Activated CD4-positive, CD25-positive, alpha-beta regulatory T cell treated with anti-CD3 and anti-CD28 coated beads, Interleukin-2, amount 50 U/mL, for 24 hours (primary cell): ENCODE measurements at regions not wholly inside any gene's neighbourhood (a gene's known extent, or its start where the extent isn't known, plus 50 kb on each side); places are given as distances from the start of the nearest gene placed in this dataset.
"Not testable (repeated sequence)": the region's sequence is repeated elsewhere in the genome, so short reads cannot be mapped to it uniquely, and the experiment has no call there.

Experiments used
- ATAC-seq, 2 donors: fragments of 150-1000 bp; cut with Tn5 transposase; one replicate each; pipeline ENCODE4 v1.10.0; 2021; ENCODE audit warnings: mild to moderate bottlenecking in 1 of 2, moderate library complexity in 1 of 2

- not testable (repeated sequence) for ATAC-seq
These were observed 307.4 kb upstream of the TBX18 start for GRCh38 chr6:85071845-85072244.

- no peak for ATAC-seq
These were observed 305.2 kb upstream of the TBX18 start for GRCh38 chr6:85069577-85069976.

- ATAC-seq, result no peak
These were observed 303.8 kb upstream of the TBX18 start for GRCh38 chr6:85068221-85068620.

GRCh38 chr6:85066266-85066665, 301.9 kb upstream of the TBX18 start:
- no peak for ATAC-seq

- ATAC-seq, result no peak
These were observed 301.4 kb upstream of the TBX18 start for GRCh38 chr6:85065831-85066230.

- ATAC-seq, result no peak
These were observed 299.2 kb upstream of the TBX18 start for GRCh38 chr6:85063611-85064010.

GRCh38 chr6:85062884-85063283, 298.5 kb upstream of the TBX18 start:
- ATAC-seq, result no peak

- ATAC-seq, result no peak
These were observed 294.4 kb upstream of the TBX18 start for GRCh38 chr6:85058806-85059205.

- no peak for ATAC-seq
These were observed 285.8 kb upstream of the TBX18 start for GRCh38 chr6:85050149-85050548.

- ATAC-seq, result no peak
These were observed 284.9 kb upstream of the TBX18 start for GRCh38 chr6:85049282-85049681.

- ATAC-seq, result no peak
These were observed 283.4 kb upstream of the TBX18 start for GRCh38 chr6:85047818-85048217.

- ATAC-seq, result not testable (repeated sequence)
These were observed 281.4 kb upstream of the TBX18 start for GRCh38 chr6:85045767-85046166.

GRCh38 chr6:85044361-85044760, 280.0 kb upstream of the TBX18 start:
- ATAC-seq, result no peak

GRCh38 chr6:85041376-85041775, 277.0 kb upstream of the TBX18 start:
- ATAC-seq, result no peak

GRCh38 chr6:85037221-85037620, 272.8 kb upstream of the TBX18 start:
- ATAC-seq, result no peak

GRCh38 chr6:85035766-85036165, 271.4 kb upstream of the TBX18 start:
- ATAC-seq, result no peak

- no peak for ATAC-seq
These were observed 269.1 kb upstream of the TBX18 start for GRCh38 chr6:85033547-85033946.

GRCh38 chr6:85026021-85026420, 261.6 kb upstream of the TBX18 start:
- no peak for ATAC-seq

GRCh38 chr6:85023721-85024120, 259.3 kb upstream of the TBX18 start:
- no peak for ATAC-seq

GRCh38 chr6:85017352-85017751, 253.0 kb upstream of the TBX18 start:
- ATAC-seq, result no peak

- ATAC-seq, result no peak
These were observed 252.3 kb upstream of the TBX18 start for GRCh38 chr6:85016726-85017125.

- no peak for ATAC-seq
These were observed 251.1 kb upstream of the TBX18 start for GRCh38 chr6:85015396-85015990.

GRCh38 chr6:85010865-85011264, 246.5 kb upstream of the TBX18 start:
- no peak for ATAC-seq

- ATAC-seq, result no peak
These were observed 244.1 kb upstream of the TBX18 start for GRCh38 chr6:85008296-85009009.

- no peak for ATAC-seq
These were observed 242.0 kb upstream of the TBX18 start for GRCh38 chr6:85006362-85006761.
